Activated CD4-positive, alpha-beta T cell treated with anti-CD3 and anti-CD28 coated beads for 48 hours (primary cell): ENCODE measurements at regions not wholly inside any gene's neighbourhood (a gene's known extent, or its start where the extent isn't known, plus 50 kb on each side); places are given as distances from the start of the nearest gene placed in this dataset.

Experiments
- DNase-seq: peaks from one replicate; pipeline ENCODE4 v3.0.0-alpha.2; 2020

GRCh38 chr10:105702211-105702610, 1061.1 kb downstream of the SORCS3 start:
- DNase-seq: no peak

- no peak for DNase-seq
Observed at GRCh38 chr10:105700218-105700617, 1059.1 kb downstream of the SORCS3 start.

GRCh38 chr10:105699504-105699903, 1058.4 kb downstream of the SORCS3 start:
- no peak for DNase-seq

GRCh38 chr10:105698592-105698991, 1057.5 kb downstream of the SORCS3 start:
- no peak for DNase-seq

- DNase-seq: no peak
Observed at GRCh38 chr10:105697290-105697780, 1056.2 kb downstream of the SORCS3 start.

GRCh38 chr10:105691811-105692210, 1050.7 kb downstream of the SORCS3 start:
- no peak for DNase-seq

GRCh38 chr10:105682911-105683310, 1041.8 kb downstream of the SORCS3 start:
- DNase-seq: no peak

GRCh38 chr10:105681051-105681450, 1040.0 kb downstream of the SORCS3 start:
- no peak for DNase-seq

- no peak for DNase-seq
Observed at GRCh38 chr10:105679781-105680180, 1038.7 kb downstream of the SORCS3 start.

- DNase-seq: no peak
Observed at GRCh38 chr10:105675333-105675732, 1034.2 kb downstream of the SORCS3 start.

GRCh38 chr10:105674448-105674847, 1033.4 kb downstream of the SORCS3 start:
- no peak for DNase-seq

GRCh38 chr10:105658696-105659095, 1017.6 kb downstream of the SORCS3 start:
- DNase-seq: no peak

GRCh38 chr10:105656856-105657255, 1015.8 kb downstream of the SORCS3 start:
- no peak for DNase-seq

- no peak for DNase-seq
Observed at GRCh38 chr10:105650306-105650705, 1009.2 kb downstream of the SORCS3 start.

- no peak for DNase-seq
Observed at GRCh38 chr10:105647354-105647753, 1006.3 kb downstream of the SORCS3 start.

GRCh38 chr10:105644978-105645377, 1003.9 kb downstream of the SORCS3 start:
- no peak for DNase-seq

- DNase-seq: no peak
Observed at GRCh38 chr10:105644559-105644958, 1003.5 kb downstream of the SORCS3 start.

- DNase-seq: no peak
Observed at GRCh38 chr10:105644091-105644490, 1003.0 kb downstream of the SORCS3 start.

- no peak for DNase-seq
Observed at GRCh38 chr10:105643660-105644059, 1002.6 kb downstream of the SORCS3 start.

- DNase-seq: no peak
Observed at GRCh38 chr10:105634281-105634680, 993.2 kb downstream of the SORCS3 start.

- no peak for DNase-seq
Observed at GRCh38 chr10:105615715-105616365, 974.8 kb downstream of the SORCS3 start.

GRCh38 chr10:105611244-105611798, 970.2 kb downstream of the SORCS3 start:
- DNase-seq: no peak

GRCh38 chr10:105609451-105609850, 968.4 kb downstream of the SORCS3 start:
- no peak for DNase-seq

- no peak for DNase-seq
Observed at GRCh38 chr10:105605918-105606317, 964.8 kb downstream of the SORCS3 start.

GRCh38 chr10:105605104-105605503, 964.0 kb downstream of the SORCS3 start:
- DNase-seq: no peak
